Neural cell (in vitro differentiated cells): ENCODE measurements at regions not wholly inside any gene's neighbourhood (a gene's known extent, or its start where the extent isn't known, plus 50 kb on each side); places are given as distances from the start of the nearest gene placed in this dataset.

ENCODE experiments used
- H2AFZ ChIP-seq: fragments of 200-600, 300-800 bp; sonication (generic), shearing (Covaris generic); 2 replicates; pipeline ENCODE4 v1.6.0; 2014; ENCODE audit warnings: low read depth, mild to moderate bottlenecking, antibody characterized with exemption, low read length, moderate library complexity
- H3F3A ChIP-seq: fragments of 200-600 bp; shearing (Covaris generic); 2 replicates; pipeline ENCODE4 v1.6.1; 2016; ENCODE audit warnings: mild to moderate bottlenecking, moderate library complexity, mixed read lengths, antibody characterized with exemption, low read length; ENCODE audit not compliant: insufficient read depth, poor library complexity, severe bottlenecking
- H3K27ac ChIP-seq: fragments of 200-600, 300-800 bp; sonication (generic), shearing (Covaris generic); 2 replicates; pipeline ENCODE4 v1.5.1; 2014; ENCODE audit warnings: mild to moderate bottlenecking, low read length, moderate library complexity
- H3K27me3 ChIP-seq: fragments of 300-800, 200-600 bp; sonication (generic), shearing (Covaris generic); 2 replicates; pipeline ENCODE4 v1.6.0; 2014; ENCODE audit warnings: mild to moderate bottlenecking, low read depth, low read length, moderate library complexity; ENCODE audit not compliant: insufficient read depth
- H3K36me3 ChIP-seq: fragments of 300-800, 200-600 bp; sonication (generic), shearing (Covaris generic); 2 replicates; pipeline ENCODE4 v1.5.1; 2014; ENCODE audit warnings: mild to moderate bottlenecking, antibody characterized with exemption, low read length, moderate library complexity; ENCODE audit not compliant: insufficient read depth
- H3K4me2 ChIP-seq: fragments of 300-800, 200-600 bp; sonication (generic), shearing (Covaris generic); 2 replicates; pipeline ENCODE4 v1.6.0; 2014; ENCODE audit warnings: mild to moderate bottlenecking, low read length
- H3K4me3 ChIP-seq: fragments of 300-800, 200-600 bp; sonication (generic), shearing (Covaris generic); 2 replicates; pipeline ENCODE4 v1.5.1; 2014; ENCODE audit warnings: mild to moderate bottlenecking, low read length, moderate library complexity
- H3K79me2 ChIP-seq: fragments of 200-600 bp; shearing (Covaris generic); replicated peaks from 2 replicates; pipeline ENCODE4 v1.6.0; 2014; ENCODE audit warnings: mild to moderate bottlenecking, low read length, moderate library complexity; ENCODE audit not compliant: insufficient read depth
- H3K9ac ChIP-seq: fragments of 300-800, 200-600 bp; sonication (generic), shearing (Covaris generic); 2 replicates; pipeline ENCODE4 v1.6.1; 2016; ENCODE audit warnings: mild to moderate bottlenecking, low read length, mixed read lengths
- H3K9me2 ChIP-seq: fragments of 200-600 bp; shearing (Covaris generic); 2 replicates; pipeline ENCODE4 v1.6.1; 2016; ENCODE audit warnings: mild to moderate bottlenecking, low read length, mixed read lengths; ENCODE audit not compliant: insufficient read depth
- H3K9me3 ChIP-seq: fragments of 200-600, 300-800 bp; sonication (generic), shearing (Covaris generic); 2 replicates; pipeline ENCODE4 v1.6.1; 2016; ENCODE audit warnings: mild to moderate bottlenecking, mixed run types, low read length, moderate library complexity, mixed read lengths
- H4K20me1 ChIP-seq: fragments of 200-600 bp; shearing (Covaris generic); 2 replicates; pipeline ENCODE4 v1.6.1; 2016; ENCODE audit warnings: mild to moderate bottlenecking, mixed run types; ENCODE audit not compliant: insufficient read depth
- CTCF ChIP-seq: fragments of 450-650 bp; IDR thresholded peaks from 2 replicates; pipeline ENCODE4 v1.5.1; 2014; ENCODE audit warnings: antibody characterized with exemption, mild to moderate bottlenecking, moderate library complexity; ENCODE audit not compliant: poor library complexity, severe bottlenecking
- EP300 ChIP-seq: fragments of 450-650 bp; conservative IDR thresholded peaks from 2 replicates; pipeline ENCODE4 v1.6.1; 2014; ENCODE audit warnings: antibody characterized with exemption, mild to moderate bottlenecking, moderate library complexity; ENCODE audit not compliant: poor library complexity, severe bottlenecking
- EZH2 ChIP-seq: fragments of 200-600, 300-800 bp; shearing (Covaris generic), sonication (generic); IDR thresholded peaks from 2 replicates; pipeline ENCODE4 v1.6.1; 2014; ENCODE audit warnings: antibody characterized with exemption, low read length, borderline replicate concordance, mild to moderate bottlenecking; ENCODE audit not compliant: insufficient read depth, poor library complexity, severe bottlenecking
- MXI1 ChIP-seq: fragments of 450-650 bp; conservative IDR thresholded peaks from 2 replicates; pipeline ENCODE4 v1.6.1; 2014; ENCODE audit warnings: antibody characterized with exemption, mild to moderate bottlenecking; ENCODE audit not compliant: poor library complexity, severe bottlenecking
- POLR2AphosphoS5 ChIP-seq: IDR thresholded peaks from 2 replicates; pipeline ENCODE4 v1.6.1; 2012
- RAD21 ChIP-seq: fragments of 450-650 bp; conservative IDR thresholded peaks from 2 replicates; pipeline ENCODE4 v1.6.1; 2014; ENCODE audit warnings: antibody characterized with exemption, mild to moderate bottlenecking, moderate library complexity
- REST ChIP-seq: IDR thresholded peaks from 2 replicates; pipeline ENCODE4 v1.6.1; 2012; ENCODE audit warnings: borderline replicate concordance
- SMC3 ChIP-seq: fragments of 450-650 bp; conservative IDR thresholded peaks from 2 replicates; pipeline ENCODE4 v1.6.1; 2014; ENCODE audit warnings: antibody characterized with exemption, mild to moderate bottlenecking, moderate library complexity; ENCODE audit not compliant: poor library complexity
- TAF1 ChIP-seq: IDR thresholded peaks from 2 replicates; pipeline ENCODE4 v1.6.1; 2012; ENCODE audit warnings: low read depth

GRCh38 chr10:6699336-6699735, 119.3 kb upstream of the PRKCQ start:
- Histone ChIP-seq H3K9ac (no peak overlapping the region), H3K4me2 (no peak overlapping the region)
- TF ChIP-seq CTCF, result no peak
- no peak for TF ChIP-seq RAD21
- no peak for TF ChIP-seq POLR2AphosphoS5
- TF ChIP-seq MXI1, result no peak
- no peak for TF ChIP-seq EP300
- TF ChIP-seq SMC3, result no peak
- TF ChIP-seq REST, result no peak

GRCh38 chr10:6695519-6695918, 115.4 kb upstream of the PRKCQ start:
- no peak overlapping the region for H3K9ac ChIP-seq

More at GRCh38 chr10:6699336-6699735, 119.3 kb upstream of the PRKCQ start:
- Histone ChIP-seq H3F3A (no peaks in the 10 kb centered on the region), H3K9me2 (no peaks in the 10 kb centered on the region), H3K9me3 (no peaks in the 10 kb centered on the region), H3K27ac (no peak overlapping the region), H3K4me3 (no peak overlapping the region), H2AFZ (no peak overlapping the region), H3K36me3 (no peaks in the 10 kb centered on the region), H4K20me1 (no peaks in the 10 kb centered on the region), H3K27me3 (no peaks in the 10 kb centered on the region), H3K79me2 (no peaks in the 10 kb centered on the region)

More at GRCh38 chr10:6695519-6695918, 115.4 kb upstream of the PRKCQ start:
- H3K36me3 ChIP-seq, result no peaks in the 10 kb centered on the region
- H3K9me3 ChIP-seq, result no peaks in the 10 kb centered on the region
- TF ChIP-seq RAD21, result no peak
- no peak for TF ChIP-seq EZH2
- no peak for TF ChIP-seq SMC3
- TF ChIP-seq REST, result no peak
- TF ChIP-seq EP300, result no peak
- TF ChIP-seq POLR2AphosphoS5, result no peak
- TF ChIP-seq TAF1, result no peak
- no peak for TF ChIP-seq CTCF
- no peak for TF ChIP-seq MXI1
- H3F3A ChIP-seq, result no peaks in the 10 kb centered on the region
- H2AFZ ChIP-seq, result no peak overlapping the region
- no peaks in the 10 kb centered on the region for H3K27me3 ChIP-seq
- H3K27ac ChIP-seq, result no peak overlapping the region
- no peaks in the 10 kb centered on the region for H3K9me2 ChIP-seq
- no peak overlapping the region for H3K4me3 ChIP-seq
- no peaks in the 10 kb centered on the region for H4K20me1 ChIP-seq
- no peak overlapping the region for H3K4me2 ChIP-seq
- H3K79me2 ChIP-seq, result no peaks in the 10 kb centered on the region
